ENCODE measurements at regions not wholly inside any gene's neighbourhood (a gene's known extent, or its start where the extent isn't known, plus 50 kb on each side); places are given as distances from the start of the nearest gene placed in this dataset.

DNA sequence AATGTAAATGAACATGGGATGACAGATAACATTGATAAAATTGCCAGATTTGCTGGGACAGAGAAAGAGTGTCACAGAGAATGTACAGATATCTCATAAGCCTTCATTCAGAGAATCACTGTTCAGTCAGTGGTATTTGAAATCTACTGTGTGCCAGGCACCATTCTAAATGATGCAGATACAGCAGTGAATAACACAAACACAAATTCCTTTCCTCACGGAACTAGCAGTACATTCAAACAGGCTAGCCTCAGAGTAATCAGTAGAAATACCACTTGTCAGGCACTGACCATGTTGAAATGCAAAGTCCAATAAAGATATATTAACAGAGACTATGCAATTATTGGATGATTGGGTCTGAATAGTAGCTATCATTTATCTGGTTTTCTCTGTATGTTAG lies 211.0 kb downstream of the RDH14 start:
- H3K27ac ChIP-seq, result no peak overlapping the region
- H3K4me1 ChIP-seq (ENCODE audit: insufficient read depth), result no peaks in the 10 kb centered on the region
- WGBS, 3 donors, result 26 to 38% (median 29%) methylated on average over 1 of the region's 1 CpG
- TF ChIP-seq, protein P1, sequence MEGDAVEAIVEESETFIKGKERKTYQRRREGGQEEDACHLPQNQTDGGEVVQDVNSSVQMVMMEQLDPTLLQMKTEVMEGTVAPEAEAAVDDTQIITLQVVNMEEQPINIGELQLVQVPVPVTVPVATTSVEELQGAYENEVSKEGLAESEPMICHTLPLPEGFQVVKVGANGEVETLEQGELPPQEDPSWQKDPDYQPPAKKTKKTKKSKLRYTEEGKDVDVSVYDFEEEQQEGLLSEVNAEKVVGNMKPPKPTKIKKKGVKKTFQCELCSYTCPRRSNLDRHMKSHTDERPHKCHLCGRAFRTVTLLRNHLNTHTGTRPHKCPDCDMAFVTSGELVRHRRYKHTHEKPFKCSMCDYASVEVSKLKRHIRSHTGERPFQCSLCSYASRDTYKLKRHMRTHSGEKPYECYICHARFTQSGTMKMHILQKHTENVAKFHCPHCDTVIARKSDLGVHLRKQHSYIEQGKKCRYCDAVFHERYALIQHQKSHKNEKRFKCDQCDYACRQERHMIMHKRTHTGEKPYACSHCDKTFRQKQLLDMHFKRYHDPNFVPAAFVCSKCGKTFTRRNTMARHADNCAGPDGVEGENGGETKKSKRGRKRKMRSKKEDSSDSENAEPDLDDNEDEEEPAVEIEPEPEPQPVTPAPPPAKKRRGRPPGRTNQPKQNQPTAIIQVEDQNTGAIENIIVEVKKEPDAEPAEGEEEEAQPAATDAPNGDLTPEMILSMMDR (IDR thresholded peaks at IDR 0.05), result no peak
- TF ChIP-seq POLR2A (IDR thresholded peaks at IDR 0.05), result no peak
- no peak for TF ChIP-seq EP300 (IDR thresholded peaks at IDR 0.05)
- no peaks in the 10 kb centered on the region for H3K27me3 ChIP-seq
- H3K4me3 ChIP-seq, result no peak overlapping the region
- no peaks in the 10 kb centered on the region for H3K36me3 ChIP-seq
- H3K9me3 ChIP-seq, result no peaks in the 10 kb centered on the region
- intact Hi-C loops (cut with DNase I), result no loop called here
- DNase-seq, result no peak

DNA sequence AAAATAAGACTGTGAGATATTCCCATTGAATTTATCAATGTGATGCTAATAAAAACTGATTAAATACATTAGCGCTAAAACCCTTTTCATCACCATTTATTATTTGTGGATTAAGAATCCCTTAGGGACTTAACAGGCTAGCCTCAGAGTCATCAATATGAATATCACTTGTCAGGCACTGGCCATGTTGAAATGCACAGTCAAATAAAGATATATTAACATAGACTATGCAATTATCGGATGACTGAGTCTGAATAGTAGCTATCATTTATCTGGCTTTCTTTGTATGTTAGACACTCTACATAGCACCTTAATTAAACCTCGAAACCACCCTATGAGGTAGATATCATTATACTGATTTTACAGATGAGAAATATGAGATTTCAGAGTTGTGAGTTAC lies 213.6 kb downstream of the RDH14 start:
- 61 to 76% (median 63%) methylated on average over 3 of the region's 3 CpGs for WGBS, 3 donors
- TF ChIP-seq POLR2A (IDR thresholded peaks at IDR 0.05) (no peak), EP300 (IDR thresholded peaks at IDR 0.05) (no peak)
- TF ChIP-seq, protein P1 (IDR thresholded peaks at IDR 0.05), result no peak
- H3K4me1 ChIP-seq (ENCODE audit: insufficient read depth), result no peaks in the 10 kb centered on the region
- no peak for DNase-seq
- no peak overlapping the region for H3K27ac ChIP-seq
- intact Hi-C loops (cut with DNase I), result no loop called here
- no peaks in the 10 kb centered on the region for H3K36me3 ChIP-seq
- H3K4me3 ChIP-seq, result no peak overlapping the region
- no peaks in the 10 kb centered on the region for H3K27me3 ChIP-seq
- no peaks in the 10 kb centered on the region for H3K9me3 ChIP-seq

DNA sequence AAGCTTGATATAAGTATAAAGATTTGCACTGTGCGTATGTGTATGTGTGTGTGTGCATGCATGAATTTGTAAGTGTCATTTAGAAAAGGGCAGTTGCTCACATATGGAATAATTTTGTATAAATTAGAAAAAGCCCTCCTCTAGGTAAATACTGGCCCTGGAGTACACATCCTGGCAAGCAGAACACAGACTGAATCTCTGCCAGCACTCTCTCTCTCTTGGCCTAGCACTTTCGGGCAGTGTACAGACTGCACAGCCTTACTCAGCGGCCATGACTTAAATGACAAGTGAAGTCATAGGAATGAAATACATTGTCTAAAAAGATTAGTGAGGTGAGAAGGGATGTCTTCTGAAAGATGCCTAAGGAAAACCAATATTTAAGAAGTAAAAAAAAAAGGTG lies 214.1 kb downstream of the RDH14 start:
- Histone ChIP-seq H3K36me3 (no peaks in the 10 kb centered on the region), H3K9me3 (no peaks in the 10 kb centered on the region), H3K27me3 (no peaks in the 10 kb centered on the region), H3K4me3 (no peak overlapping the region), H3K27ac (no peak overlapping the region), H3K4me1 (ENCODE audit: insufficient read depth) (no peaks in the 10 kb centered on the region)
- DNase-seq, result no peak
- TF ChIP-seq EP300 (IDR thresholded peaks at IDR 0.05), result no peak
- TF ChIP-seq, protein P1 (IDR thresholded peaks at IDR 0.05), result no peak
- no peak for TF ChIP-seq POLR2A (IDR thresholded peaks at IDR 0.05)
- intact Hi-C loops (cut with DNase I), result no loop called here
- WGBS, 3 donors, result 76 to 85% (median 81%) methylated on average over 3 of the region's 3 CpGs

DNA sequence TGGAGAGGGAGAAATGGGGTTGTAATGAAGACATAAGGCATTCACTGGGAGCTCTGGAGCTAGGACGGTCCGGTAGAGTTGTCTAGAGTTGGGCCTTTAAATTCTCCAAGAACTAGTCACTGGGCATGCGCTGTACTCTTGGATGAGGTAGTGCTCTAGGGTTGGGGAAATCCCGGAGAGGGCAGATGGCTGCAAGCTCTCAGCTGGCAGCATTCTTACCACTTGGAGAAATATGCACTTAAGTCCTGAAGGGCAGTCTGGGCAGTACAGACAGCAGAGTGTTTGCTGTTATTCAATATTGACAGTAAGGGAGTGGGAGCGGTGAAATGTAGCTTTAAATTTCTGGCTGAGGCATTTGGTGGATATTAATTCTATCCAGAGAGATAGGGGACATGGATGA lies 214.6 kb downstream of the RDH14 start:
- TF ChIP-seq, protein P1 (IDR thresholded peaks at IDR 0.05), result no peak
- TF ChIP-seq POLR2A (IDR thresholded peaks at IDR 0.05) (no peak), EP300 (IDR thresholded peaks at IDR 0.05) (no peak)
- Histone ChIP-seq H3K4me1 (ENCODE audit: insufficient read depth) (no peaks in the 10 kb centered on the region), H3K27ac (no peak overlapping the region), H3K4me3 (no peak overlapping the region), H3K9me3 (no peaks in the 10 kb centered on the region), H3K27me3 (no peaks in the 10 kb centered on the region), H3K36me3 (no peaks in the 10 kb centered on the region)
- no peak for DNase-seq
- WGBS, 3 donors, result 79 to 84% (median 82%) methylated on average over 5 of the region's 5 CpGs
- intact Hi-C loops (cut with DNase I), result no loop called here

DNA sequence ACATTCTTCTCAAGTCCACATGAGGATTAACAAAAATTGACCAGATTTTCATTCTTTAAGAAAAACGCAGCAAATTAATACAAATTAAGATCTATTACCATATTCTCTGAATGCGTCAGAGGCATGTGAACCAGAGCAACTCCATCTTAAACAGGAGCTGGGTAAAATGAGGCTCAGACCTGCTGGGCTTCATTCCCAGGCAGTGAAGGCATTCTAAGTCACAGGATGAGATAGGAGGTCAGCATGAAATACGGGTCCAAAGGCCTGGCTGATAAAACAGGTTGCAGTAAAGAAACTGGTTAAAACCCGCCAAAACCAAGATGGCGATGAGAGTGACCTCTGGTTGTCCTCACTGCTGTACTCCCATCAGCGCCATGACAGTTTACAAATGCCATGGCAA lies 217.6 kb downstream of the RDH14 start:
- 91 to 93% (median 93%) methylated on average over 6 of the region's 6 CpGs for WGBS, 3 donors
- Histone ChIP-seq H3K27me3 (no peaks in the 10 kb centered on the region), H3K27ac (no peak overlapping the region), H3K9me3 (no peaks in the 10 kb centered on the region), H3K4me1 (ENCODE audit: insufficient read depth) (no peaks in the 10 kb centered on the region), H3K36me3 (no peaks in the 10 kb centered on the region), H3K4me3 (no peak overlapping the region)
- TF ChIP-seq EP300 (IDR thresholded peaks at IDR 0.05) (no peak), POLR2A (IDR thresholded peaks at IDR 0.05) (no peak)
- TF ChIP-seq, protein P1 (IDR thresholded peaks at IDR 0.05), result no peak
- intact Hi-C loops (cut with DNase I), result no loop called here
- DNase-seq, result no peak

Data from ovary (tissue), 7 donors.